Ovary (tissue), 3 donors: ENCODE measurements at regions not wholly inside any gene's neighbourhood (a gene's known extent, or its start where the extent isn't known, plus 50 kb on each side); places are given as distances from the start of the nearest gene placed in this dataset.

Experiments
- EP300 ChIP-seq: sonication (generic); formaldehyde crosslinking; IDR thresholded peaks from one replicate; pipeline ENCODE4 v1.6.1; 2017; ENCODE audit warnings: antibody characterized with exemption
- POLR2A ChIP-seq: fragments of 450-650 bp; IDR thresholded peaks from one replicate; pipeline ENCODE4 v1.6.1; 2017; ENCODE audit warnings: antibody characterized with exemption, mild to moderate bottlenecking, moderate library complexity
- TF ChIP-seq, protein P1 (sequence below), 3 donors: fragments of 450-650 bp in 2 of 3; fragments of 200-600 bp in 1 of 3; IDR thresholded peaks; one replicate each; pipeline versions ENCODE4 v1.5.1 to v1.8.0; 2016 to 2022; ENCODE audit warnings: antibody characterized with exemption in 3 of 3, mild to moderate bottlenecking in 1 of 3
- donor health status: DM: no; HTN: no; CAD: no.

- TF ChIP-seq, protein P1, sequence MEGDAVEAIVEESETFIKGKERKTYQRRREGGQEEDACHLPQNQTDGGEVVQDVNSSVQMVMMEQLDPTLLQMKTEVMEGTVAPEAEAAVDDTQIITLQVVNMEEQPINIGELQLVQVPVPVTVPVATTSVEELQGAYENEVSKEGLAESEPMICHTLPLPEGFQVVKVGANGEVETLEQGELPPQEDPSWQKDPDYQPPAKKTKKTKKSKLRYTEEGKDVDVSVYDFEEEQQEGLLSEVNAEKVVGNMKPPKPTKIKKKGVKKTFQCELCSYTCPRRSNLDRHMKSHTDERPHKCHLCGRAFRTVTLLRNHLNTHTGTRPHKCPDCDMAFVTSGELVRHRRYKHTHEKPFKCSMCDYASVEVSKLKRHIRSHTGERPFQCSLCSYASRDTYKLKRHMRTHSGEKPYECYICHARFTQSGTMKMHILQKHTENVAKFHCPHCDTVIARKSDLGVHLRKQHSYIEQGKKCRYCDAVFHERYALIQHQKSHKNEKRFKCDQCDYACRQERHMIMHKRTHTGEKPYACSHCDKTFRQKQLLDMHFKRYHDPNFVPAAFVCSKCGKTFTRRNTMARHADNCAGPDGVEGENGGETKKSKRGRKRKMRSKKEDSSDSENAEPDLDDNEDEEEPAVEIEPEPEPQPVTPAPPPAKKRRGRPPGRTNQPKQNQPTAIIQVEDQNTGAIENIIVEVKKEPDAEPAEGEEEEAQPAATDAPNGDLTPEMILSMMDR (IDR thresholded peaks at IDR 0.05), result no peak
- TF ChIP-seq POLR2A, result no peak
- TF ChIP-seq EP300, result no peak
Measured at GRCh38 chr1:5475572-5475971, 516.7 kb downstream of the NPHP4 start.
